GM21576 (cell line): ENCODE measurements at regions not wholly inside any gene's neighbourhood (a gene's known extent, or its start where the extent isn't known, plus 50 kb on each side); places are given as distances from the start of the nearest gene placed in this dataset.

ENCODE experiments used
- ATAC-seq: cut with Tn5 transposase; IDR thresholded peaks from one replicate; pipeline ENCODE4 v1.9.1; 2021; ENCODE audit warnings: mild to moderate bottlenecking, moderate library complexity; ENCODE audit not compliant: unreplicated experiment

GRCh38 chr4:125072269-125072668, 242.5 kb upstream of the FAT4 start:
- ATAC-seq = no peak

- no peak for ATAC-seq
Observed at GRCh38 chr4:125070861-125071260, 243.9 kb upstream of the FAT4 start.

- no peak for ATAC-seq
Observed at GRCh38 chr4:125062115-125063050, 252.4 kb upstream of the FAT4 start.

- ATAC-seq = no peak
Observed at GRCh38 chr4:125060376-125060775, 254.4 kb upstream of the FAT4 start.

GRCh38 chr4:125049711-125050110, 265.0 kb upstream of the FAT4 start:
- no peak for ATAC-seq

- no peak for ATAC-seq
Observed at GRCh38 chr4:125045311-125045710, 269.4 kb upstream of the FAT4 start.

GRCh38 chr4:125044886-125045285, 269.9 kb upstream of the FAT4 start:
- ATAC-seq = no peak

- ATAC-seq = no peak
Observed at GRCh38 chr4:125043486-125043885, 271.3 kb upstream of the FAT4 start.

- ATAC-seq = no peak
Observed at GRCh38 chr4:125042041-125042440, 272.7 kb upstream of the FAT4 start.

- ATAC-seq = no peak
Observed at GRCh38 chr4:125041372-125041930, 273.3 kb upstream of the FAT4 start.

- no peak for ATAC-seq
Observed at GRCh38 chr4:125039550-125039949, 275.2 kb upstream of the FAT4 start.

- no peak for ATAC-seq
Observed at GRCh38 chr4:125022855-125023501, 291.8 kb upstream of the FAT4 start.

GRCh38 chr4:125021189-125021588, 293.6 kb upstream of the FAT4 start:
- no peak for ATAC-seq

GRCh38 chr4:125020089-125021034, 294.4 kb upstream of the FAT4 start:
- no peak for ATAC-seq

- no peak for ATAC-seq
Observed at GRCh38 chr4:125016892-125017299, 297.9 kb upstream of the FAT4 start.

- ATAC-seq = no peak
Observed at GRCh38 chr4:125013891-125014290, 300.9 kb upstream of the FAT4 start.

GRCh38 chr4:125011646-125012045, 299.1 kb upstream of the ANKRD50 start:
- ATAC-seq = no peak

GRCh38 chr4:125010796-125011503, 298.4 kb upstream of the ANKRD50 start:
- no peak for ATAC-seq

GRCh38 chr4:125008676-125009075, 296.1 kb upstream of the ANKRD50 start:
- no peak for ATAC-seq

- ATAC-seq = no peak
Observed at GRCh38 chr4:125004676-125005075, 292.1 kb upstream of the ANKRD50 start.
